Neuron (in vitro differentiated cells): ENCODE measurements at regions not wholly inside any gene's neighbourhood (a gene's known extent, or its start where the extent isn't known, plus 50 kb on each side); places are given as distances from the start of the nearest gene placed in this dataset.
A peak's percentile ranks its signal among the peaks of the same experiment; 100 is the strongest.

Experiments used
- H2AFZ ChIP-seq: one replicate; pipeline ENCODE4 v1.6.1; 2013; ENCODE audit warnings: low read depth, mild to moderate bottlenecking, inconsistent platforms, low read length, moderate library complexity
- H3K27me3 ChIP-seq: one replicate; pipeline ENCODE4 v1.6.1; 2013; ENCODE audit warnings: low read length; ENCODE audit not compliant: insufficient read depth
- H3K36me3 ChIP-seq: one replicate; pipeline ENCODE4 v1.6.1; 2013; ENCODE audit warnings: low read length; ENCODE audit not compliant: insufficient read depth
- H3K4me1 ChIP-seq: one replicate; pipeline ENCODE4 v1.6.1; 2013; ENCODE audit warnings: low read length; ENCODE audit not compliant: insufficient read depth
- H3K4me3 ChIP-seq: 2 replicates; pipeline ENCODE4 v1.5.1; 2013; ENCODE audit warnings: mild to moderate bottlenecking, low read length, moderate library complexity
- H3K9me3 ChIP-seq: one replicate; pipeline ENCODE4 v1.6.1; 2013; ENCODE audit warnings: low read length

- Histone ChIP-seq H3K36me3 (no peaks in the 10 kb centered on the region), H2AFZ (no peak overlapping the region), H3K4me1 (peaks cover 5% of the 10 kb centered on the region), H3K4me3 (no peak overlapping the region), H3K9me3 (no peaks in the 10 kb centered on the region), H3K27me3 (no peaks in the 10 kb centered on the region)
Observed at GRCh38 chr1:108063703-108064102, 98.7 kb upstream of the VAV3 start.

GRCh38 chr1:108059945-108060344 is 95.0 kb upstream of the VAV3 start:
- Histone ChIP-seq H2AFZ (no peak overlapping the region), H3K4me3 (no peak overlapping the region), H3K36me3 (no peaks in the 10 kb centered on the region), H3K27me3 (no peaks in the 10 kb centered on the region), H3K4me1 (peaks cover 5% of the 10 kb centered on the region), H3K9me3 (no peaks in the 10 kb centered on the region)

GRCh38 chr1:108057541-108057940 is 92.6 kb upstream of the VAV3 start:
- Histone ChIP-seq H3K4me1 (peaks cover 6% of the 10 kb centered on the region), H3K36me3 (no peaks in the 10 kb centered on the region), H3K4me3 (no peak overlapping the region), H3K27me3 (no peaks in the 10 kb centered on the region), H3K9me3 (no peaks in the 10 kb centered on the region), H2AFZ (no peak overlapping the region)

- H3K4me1 ChIP-seq: peaks cover 17% of the 10 kb centered on the region
- H3K27me3 ChIP-seq: no peaks in the 10 kb centered on the region
- no peak overlapping the region for H3K4me3 ChIP-seq
- H3K9me3 ChIP-seq: no peaks in the 10 kb centered on the region
- no peaks in the 10 kb centered on the region for H3K36me3 ChIP-seq
- H2AFZ ChIP-seq: no peak overlapping the region
Observed at GRCh38 chr1:108056436-108056990, 91.5 kb upstream of the VAV3 start.

- Histone ChIP-seq H3K36me3 (no peaks in the 10 kb centered on the region), H3K4me3 (no peak overlapping the region), H2AFZ (no peak overlapping the region), H3K27me3 (no peaks in the 10 kb centered on the region), H3K4me1 (peaks cover 28% of the 10 kb centered on the region), H3K9me3 (no peaks in the 10 kb centered on the region)
Observed at GRCh38 chr1:108055387-108055786, 90.4 kb upstream of the VAV3 start.

- peaks cover 33% of the 10 kb centered on the region for H3K4me1 ChIP-seq
- no peak overlapping the region for H3K4me3 ChIP-seq
- no peaks in the 10 kb centered on the region for H3K27me3 ChIP-seq
- no peak overlapping the region for H2AFZ ChIP-seq
- no peaks in the 10 kb centered on the region for H3K9me3 ChIP-seq
- no peaks in the 10 kb centered on the region for H3K36me3 ChIP-seq
Observed at GRCh38 chr1:108054396-108054795, 89.4 kb upstream of the VAV3 start.

GRCh38 chr1:108053270-108054013 is 88.5 kb upstream of the VAV3 start:
- Histone ChIP-seq H3K4me3 (no peak overlapping the region), H2AFZ (no peak overlapping the region), H3K27me3 (no peaks in the 10 kb centered on the region), H3K4me1 (peaks cover 32% of the 10 kb centered on the region), H3K9me3 (no peaks in the 10 kb centered on the region), H3K36me3 (no peaks in the 10 kb centered on the region)

GRCh38 chr1:108051631-108052377 is 86.8 kb upstream of the VAV3 start:
- Histone ChIP-seq H3K27me3 (no peaks in the 10 kb centered on the region), H3K4me1 (peaks cover 32% of the 10 kb centered on the region), H3K9me3 (no peaks in the 10 kb centered on the region), H2AFZ (peak overlapping the region; percentile 50), H3K4me3 (peak overlapping the region; percentile 17), H3K36me3 (no peaks in the 10 kb centered on the region)

- H3K9me3 ChIP-seq: no peaks in the 10 kb centered on the region
- peak overlapping the region; percentile 50 for H2AFZ ChIP-seq
- H3K4me1 ChIP-seq: peaks cover 32% of the 10 kb centered on the region
- no peaks in the 10 kb centered on the region for H3K36me3 ChIP-seq
- no peaks in the 10 kb centered on the region for H3K27me3 ChIP-seq
- peak overlapping the region; percentile 12 for H3K4me3 ChIP-seq
Observed at GRCh38 chr1:108050911-108051629, 86.1 kb upstream of the VAV3 start.

GRCh38 chr1:108050158-108050557 is 85.2 kb upstream of the VAV3 start:
- no peaks in the 10 kb centered on the region for H3K9me3 ChIP-seq
- peaks cover 32% of the 10 kb centered on the region for H3K4me1 ChIP-seq
- no peak overlapping the region for H2AFZ ChIP-seq
- H3K27me3 ChIP-seq: no peaks in the 10 kb centered on the region
- H3K36me3 ChIP-seq: no peaks in the 10 kb centered on the region
- H3K4me3 ChIP-seq: no peak overlapping the region

GRCh38 chr1:108049178-108049819 is 84.3 kb upstream of the VAV3 start:
- H3K4me3 ChIP-seq: no peak overlapping the region
- H2AFZ ChIP-seq: no peak overlapping the region
- no peaks in the 10 kb centered on the region for H3K36me3 ChIP-seq
- no peaks in the 10 kb centered on the region for H3K9me3 ChIP-seq
- no peaks in the 10 kb centered on the region for H3K27me3 ChIP-seq
- peaks cover 32% of the 10 kb centered on the region for H3K4me1 ChIP-seq

- H2AFZ ChIP-seq: no peak overlapping the region
- H3K36me3 ChIP-seq: no peaks in the 10 kb centered on the region
- no peaks in the 10 kb centered on the region for H3K9me3 ChIP-seq
- H3K4me1 ChIP-seq: peaks cover 32% of the 10 kb centered on the region
- no peaks in the 10 kb centered on the region for H3K27me3 ChIP-seq
- H3K4me3 ChIP-seq: no peak overlapping the region
Observed at GRCh38 chr1:108048301-108049177, 83.6 kb upstream of the VAV3 start.
